ENCODE measurements at regions not wholly inside any gene's neighbourhood (a gene's known extent, or its start where the extent isn't known, plus 50 kb on each side); places are given as distances from the start of the nearest gene placed in this dataset.

- TF ChIP-seq, protein P1, sequence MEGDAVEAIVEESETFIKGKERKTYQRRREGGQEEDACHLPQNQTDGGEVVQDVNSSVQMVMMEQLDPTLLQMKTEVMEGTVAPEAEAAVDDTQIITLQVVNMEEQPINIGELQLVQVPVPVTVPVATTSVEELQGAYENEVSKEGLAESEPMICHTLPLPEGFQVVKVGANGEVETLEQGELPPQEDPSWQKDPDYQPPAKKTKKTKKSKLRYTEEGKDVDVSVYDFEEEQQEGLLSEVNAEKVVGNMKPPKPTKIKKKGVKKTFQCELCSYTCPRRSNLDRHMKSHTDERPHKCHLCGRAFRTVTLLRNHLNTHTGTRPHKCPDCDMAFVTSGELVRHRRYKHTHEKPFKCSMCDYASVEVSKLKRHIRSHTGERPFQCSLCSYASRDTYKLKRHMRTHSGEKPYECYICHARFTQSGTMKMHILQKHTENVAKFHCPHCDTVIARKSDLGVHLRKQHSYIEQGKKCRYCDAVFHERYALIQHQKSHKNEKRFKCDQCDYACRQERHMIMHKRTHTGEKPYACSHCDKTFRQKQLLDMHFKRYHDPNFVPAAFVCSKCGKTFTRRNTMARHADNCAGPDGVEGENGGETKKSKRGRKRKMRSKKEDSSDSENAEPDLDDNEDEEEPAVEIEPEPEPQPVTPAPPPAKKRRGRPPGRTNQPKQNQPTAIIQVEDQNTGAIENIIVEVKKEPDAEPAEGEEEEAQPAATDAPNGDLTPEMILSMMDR (conservative IDR thresholded peaks at IDR 0.05; ENCODE audit: low read length), result no peak
- no peak for DNase-seq (ENCODE audit: low read depth)
- no peak overlapping the region for H3K4me3 ChIP-seq (ENCODE audit: low read length)
These were observed 426.2 kb downstream of the PCDH7 start for GRCh38 chr4:31146366-31146765.

DNA sequence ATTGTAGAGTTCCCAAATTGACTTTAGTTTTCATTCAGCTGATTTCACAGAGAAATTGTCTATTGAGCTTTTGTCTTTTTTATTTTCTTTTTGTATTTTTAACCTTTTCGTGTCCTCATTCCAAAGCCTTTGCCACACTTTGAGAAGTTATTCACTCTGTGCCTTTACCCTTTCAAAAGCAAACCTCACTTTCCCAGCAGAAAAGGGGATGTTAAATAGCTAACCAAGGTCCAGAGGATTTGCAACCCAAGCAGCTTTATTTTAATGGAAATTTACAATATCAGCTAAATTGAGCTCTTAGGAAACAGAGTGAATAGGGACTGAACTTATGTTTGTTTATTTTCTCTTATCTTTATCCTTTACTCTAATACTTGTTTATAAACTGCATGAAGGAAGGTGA, 428.8 kb downstream of the PCDH7 start:
- H3K4me3 ChIP-seq (ENCODE audit: low read length), result no peak overlapping the region
- TF ChIP-seq, protein P1 (conservative IDR thresholded peaks at IDR 0.05; ENCODE audit: low read length), result no peak

GRCh38 chr4:31156221-31156620, 436.1 kb downstream of the PCDH7 start:
- no peak for DNase-seq (ENCODE audit: low read depth)
- H3K4me3 ChIP-seq (ENCODE audit: low read length), result no peak overlapping the region
- TF ChIP-seq, protein P1 (conservative IDR thresholded peaks at IDR 0.05; ENCODE audit: low read length), result no peak

More for the DNA sequence above, 428.8 kb downstream of the PCDH7 start:
- no peak for DNase-seq (ENCODE audit: low read depth)

GRCh38 chr4:31160146-31160545, 440.0 kb downstream of the PCDH7 start:
- no peak for DNase-seq (ENCODE audit: low read depth)
- H3K4me3 ChIP-seq (ENCODE audit: low read length), result no peak overlapping the region
- TF ChIP-seq, protein P1 (conservative IDR thresholded peaks at IDR 0.05; ENCODE audit: low read length), result no peak

GRCh38 chr4:31169846-31170245, 449.7 kb downstream of the PCDH7 start:
- DNase-seq (ENCODE audit: low read depth), result no peak
- TF ChIP-seq, protein P1 (conservative IDR thresholded peaks at IDR 0.05; ENCODE audit: low read length), result no peak
- no peak overlapping the region for H3K4me3 ChIP-seq (ENCODE audit: low read length)

DNA sequence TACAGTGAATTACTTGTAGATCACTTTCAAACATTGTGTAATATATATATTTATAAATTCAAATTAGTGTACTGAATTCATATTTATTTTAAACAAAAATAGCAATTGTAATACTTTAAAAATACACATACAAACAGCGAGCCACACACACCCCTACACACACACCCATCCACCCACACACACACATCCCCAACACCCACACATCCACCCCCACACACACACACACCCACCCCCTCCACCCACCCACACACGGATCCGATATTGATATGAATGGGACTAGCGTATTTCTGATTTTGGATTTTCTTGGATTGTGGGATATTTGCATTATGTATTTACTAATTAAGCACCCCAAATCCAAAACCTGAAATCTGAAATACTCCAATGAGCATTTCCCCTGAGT, 451.2 kb downstream of the PCDH7 start:
- no peak for DNase-seq (ENCODE audit: low read depth)
- TF ChIP-seq, protein P1 (conservative IDR thresholded peaks at IDR 0.05; ENCODE audit: low read length), result no peak
- H3K4me3 ChIP-seq (ENCODE audit: low read length), result no peak overlapping the region

DNA sequence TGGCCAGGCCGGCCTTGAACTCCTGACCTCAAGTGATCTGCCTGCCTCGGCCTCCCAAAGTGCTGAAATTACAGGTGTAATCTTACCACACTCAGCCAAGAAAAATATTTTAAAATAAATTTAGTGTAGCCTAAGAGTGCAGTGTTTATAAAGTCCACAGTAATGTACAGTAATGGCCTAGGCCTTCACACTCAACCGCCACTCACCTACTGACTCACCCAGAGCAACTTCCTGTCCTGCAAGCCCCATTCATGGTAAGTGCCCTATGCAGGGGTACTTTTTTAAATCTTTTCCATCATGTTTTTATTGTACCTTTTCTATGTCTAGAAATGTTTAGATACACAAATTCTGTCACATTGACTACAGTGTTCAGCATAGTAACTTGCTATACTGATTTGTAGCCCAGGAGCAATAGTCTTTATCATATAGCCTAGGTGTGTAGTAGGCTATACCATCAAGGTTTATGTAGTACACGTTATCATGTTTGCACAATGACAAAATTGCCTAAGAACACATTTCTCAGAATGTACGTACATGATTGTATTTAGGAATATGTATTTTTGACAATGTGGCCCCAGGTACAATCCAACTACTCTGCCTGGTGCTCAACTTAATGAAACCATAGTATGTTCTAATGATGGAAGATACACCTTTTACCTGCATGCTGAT, 455.2 kb downstream of the PCDH7 start:
- no peak for DNase-seq (ENCODE audit: low read depth)
- H3K4me3 ChIP-seq (ENCODE audit: low read length), result no peak overlapping the region
- TF ChIP-seq, protein P1 (conservative IDR thresholded peaks at IDR 0.05; ENCODE audit: low read length), result no peak
